KMS-11 (cell line): ENCODE measurements at regions not wholly inside any gene's neighbourhood (a gene's known extent, or its start where the extent isn't known, plus 50 kb on each side); places are given as distances from the start of the nearest gene placed in this dataset.

Source experiments
- H2AFZ ChIP-seq: fragments of 200-600 bp; sonication (generic); 2 replicates; pipeline ENCODE4 v1.6.1; 2016; ENCODE audit warnings: antibody characterized with exemption, mixed run types, low read depth
- H3K27ac ChIP-seq: fragments of 200-600 bp; sonication (generic); 2 replicates; pipeline ENCODE4 v1.6.1; 2016; ENCODE audit warnings: mild to moderate bottlenecking, mixed run types
- H3K27me3 ChIP-seq: fragments of 200-600 bp; sonication (generic); 2 replicates; pipeline ENCODE4 v1.6.1; 2017; ENCODE audit warnings: mild to moderate bottlenecking, low read depth, mixed run types, moderate library complexity; ENCODE audit not compliant: insufficient read depth
- H3K36me3 ChIP-seq: fragments of 200-600 bp; sonication (generic); 2 replicates; pipeline ENCODE4 v1.6.1; 2017; ENCODE audit warnings: mild to moderate bottlenecking, mixed run types; ENCODE audit not compliant: insufficient read depth
- H3K4me1 ChIP-seq: fragments of 200-600 bp; sonication (generic); 2 replicates; pipeline ENCODE4 v1.6.1; 2016; ENCODE audit warnings: mild to moderate bottlenecking, low read depth, mixed run types; ENCODE audit not compliant: poor library complexity, severe bottlenecking
- H3K4me2 ChIP-seq: fragments of 200-600 bp; sonication (generic); 2 replicates; pipeline ENCODE4 v1.7.0; 2016; ENCODE audit warnings: mild to moderate bottlenecking, mixed run types
- H3K4me3 ChIP-seq: fragments of 200-600 bp; sonication (generic); IDR thresholded peaks from 2 replicates; pipeline ENCODE4 v1.6.1; 2017; ENCODE audit warnings: low read depth, low read length, mixed read lengths; ENCODE audit not compliant: insufficient read depth
- H3K79me2 ChIP-seq: fragments of 200-600 bp; sonication (generic); 2 replicates; pipeline ENCODE4 v1.6.1; 2016; ENCODE audit warnings: low read depth, mixed run types; ENCODE audit not compliant: insufficient read depth
- H3K9ac ChIP-seq: fragments of 200-600 bp; sonication (generic); 2 replicates; pipeline ENCODE4 v1.6.1; 2016; ENCODE audit warnings: mild to moderate bottlenecking, mixed run types
- H4K20me1 ChIP-seq: fragments of 200-600 bp; sonication (generic); 2 replicates; pipeline ENCODE4 v1.6.1; 2016; ENCODE audit warnings: mild to moderate bottlenecking, mixed run types; ENCODE audit not compliant: insufficient read depth
- CTCF ChIP-seq: fragments of 200-600 bp; sonication (generic); conservative IDR thresholded peaks from 2 replicates; pipeline ENCODE4 v1.6.1; 2017; ENCODE audit warnings: low read depth, mild to moderate bottlenecking, antibody characterized with exemption, low read length, moderate library complexity, mixed read lengths

- H3K79me2 ChIP-seq: no peaks in the 10 kb centered on the region
- H3K27me3 ChIP-seq: no peaks in the 10 kb centered on the region
- H3K9ac ChIP-seq: no peak overlapping the region
- no peak overlapping the region; the same call in 1 of the 2 replicates for H3K4me2 ChIP-seq
- no peak for TF ChIP-seq CTCF
- no peaks in the 10 kb centered on the region for H3K36me3 ChIP-seq
- no peaks in the 10 kb centered on the region for H4K20me1 ChIP-seq
- no peak overlapping the region for H2AFZ ChIP-seq
- H3K4me1 ChIP-seq: peaks cover 60% of the 10 kb centered on the region
- no peak overlapping the region for H3K4me3 ChIP-seq
- no peak overlapping the region for H3K27ac ChIP-seq
Measured at GRCh38 chr5:74201334-74202081, 439.0 kb downstream of the ENC1 start.

GRCh38 chr5:74200560-74200959 lies 440.0 kb downstream of the ENC1 start:
- H3K4me3 ChIP-seq: no peak overlapping the region
- H4K20me1 ChIP-seq: no peaks in the 10 kb centered on the region
- no peak overlapping the region for H3K27ac ChIP-seq
- H3K4me1 ChIP-seq: peaks cover 65% of the 10 kb centered on the region
- no peak overlapping the region for H3K9ac ChIP-seq
- no peaks in the 10 kb centered on the region for H3K27me3 ChIP-seq
- H2AFZ ChIP-seq: no peak overlapping the region
- no peaks in the 10 kb centered on the region for H3K36me3 ChIP-seq
- H3K4me2 ChIP-seq: peak overlapping the region; percentile 8; the same call in 1 of the 2 replicates
- H3K79me2 ChIP-seq: no peaks in the 10 kb centered on the region
- TF ChIP-seq CTCF: no peak

- Histone ChIP-seq H3K27ac (peak overlapping the region; percentile 46), H3K4me1 (peaks cover 65% of the 10 kb centered on the region), H3K27me3 (no peaks in the 10 kb centered on the region), H3K79me2 (no peaks in the 10 kb centered on the region), H3K4me2 (peak overlapping the region; percentile 50), H4K20me1 (no peaks in the 10 kb centered on the region), H3K4me3 (no peak overlapping the region), H3K9ac (no peak overlapping the region), H3K36me3 (no peaks in the 10 kb centered on the region), H2AFZ (peak overlapping the region; percentile 42)
- TF ChIP-seq CTCF: no peak
Measured at GRCh38 chr5:74199436-74200210, 440.9 kb downstream of the ENC1 start.

GRCh38 chr5:74199005-74199404 lies 441.5 kb downstream of the ENC1 start:
- Histone ChIP-seq H2AFZ (peak overlapping the region; percentile 42), H3K4me3 (no peak overlapping the region), H3K4me2 (peak overlapping the region; percentile 50), H4K20me1 (no peaks in the 10 kb centered on the region), H3K27ac (peak overlapping the region; percentile 46), H3K4me1 (peaks cover 65% of the 10 kb centered on the region), H3K79me2 (no peaks in the 10 kb centered on the region), H3K36me3 (no peaks in the 10 kb centered on the region), H3K27me3 (no peaks in the 10 kb centered on the region), H3K9ac (no peak overlapping the region)
- TF ChIP-seq CTCF: no peak
